Left lung (tissue), 4 donors: ENCODE measurements at regions not wholly inside any gene's neighbourhood (a gene's known extent, or its start where the extent isn't known, plus 50 kb on each side); places are given as distances from the start of the nearest gene placed in this dataset.

ENCODE experiments used
- ATAC-seq: fragments of 200-7000 bp; cut with Tn5 transposase; one replicate; pipeline ENCODE4 v1.9.1; 2020; ENCODE audit warnings: moderate library complexity
- DNase-seq, 4 donors: peaks; one replicate each; pipeline ENCODE4 v3.0.0-alpha.2; 2013 to 2020
- H3K27ac ChIP-seq, 2 donors: fragments of 200-600 bp; sonication (generic) in 1 of 2; one replicate each; pipeline versions ENCODE4 v1.5.0 to v1.8.0; 2020 to 2021
- H3K27me3 ChIP-seq, 2 donors: fragments of 200-600 bp; sonication (generic) in 1 of 2; one replicate each; pipeline versions ENCODE4 v1.5.0 to v1.8.0; 2020 to 2021
- H3K36me3 ChIP-seq, 2 donors: fragments of 200-600 bp; sonication (generic) in 1 of 2; one replicate each; pipeline versions ENCODE4 v1.5.0 to v1.8.0; 2020 to 2021
- H3K4me1 ChIP-seq, 2 donors: fragments of 200-600 bp; one replicate each; pipeline ENCODE4 v1.8.0; 2021
- H3K4me3 ChIP-seq, 2 donors: fragments of 200-600 bp; sonication (generic) in 1 of 2; one replicate each; pipeline versions ENCODE4 v1.5.0 to v1.8.0; 2020 to 2021; ENCODE audit warnings: mild to moderate bottlenecking in 1 of 2
- H3K9me3 ChIP-seq, 2 donors: fragments of 200-600 bp; sonication (generic) in 1 of 2; one replicate each; pipeline versions ENCODE4 v1.5.0 to v1.8.0; 2020 to 2021
- intact Hi-C, 2 donors: fragments of 100-400 bp; cut with DNase I; formaldehyde crosslinking; loops; one replicate each; pipeline versions ENCODE4 v1.11.2 to v1.14.2; 2022
- TF ChIP-seq, protein P1 (sequence below), 2 donors: fragments of 200-600 bp; sonication (generic) in 1 of 2; IDR thresholded peaks; one replicate each; pipeline versions ENCODE4 v1.5.0 to v1.8.0; 2021; ENCODE audit warnings: antibody characterized with exemption in 2 of 2
- donor health status: DM: no; HTN: yes; CAD: no.
- donor health status: DM: no; HTN: no; CAD: no.

DNA sequence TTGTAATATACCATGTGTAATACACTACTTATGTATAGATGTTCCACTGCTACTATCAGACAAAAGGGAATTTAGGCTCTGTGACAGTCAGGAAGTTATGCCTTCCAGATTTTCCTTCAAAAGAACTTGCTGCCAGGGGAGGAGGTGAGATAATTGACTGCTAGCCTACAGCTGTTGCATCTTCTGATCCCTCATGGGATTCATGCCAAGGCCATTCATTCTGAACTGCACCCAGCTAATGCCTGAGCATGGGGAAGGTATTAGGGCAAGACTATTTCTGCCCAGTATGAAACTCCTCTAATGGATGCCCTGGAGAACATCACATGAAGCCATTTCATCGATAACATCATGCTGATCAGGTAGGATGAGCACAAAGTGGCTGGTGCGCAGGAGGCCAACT lies 746.5 kb upstream of the ZNF608 start:
- Histone ChIP-seq H3K4me1 (no peaks in the 10 kb centered on the region), H3K36me3 (no peaks in the 10 kb centered on the region), H3K9me3 (peaks cover 0 to 9% of the 10 kb centered on the region in 2 donors), H3K4me3 (no peak overlapping the region), H3K27ac (no peak overlapping the region), H3K27me3 (no peaks in the 10 kb centered on the region)
- DNase-seq (no peak), ATAC-seq (no peak)
- intact Hi-C loops, result no loop called here
- TF ChIP-seq, protein P1, sequence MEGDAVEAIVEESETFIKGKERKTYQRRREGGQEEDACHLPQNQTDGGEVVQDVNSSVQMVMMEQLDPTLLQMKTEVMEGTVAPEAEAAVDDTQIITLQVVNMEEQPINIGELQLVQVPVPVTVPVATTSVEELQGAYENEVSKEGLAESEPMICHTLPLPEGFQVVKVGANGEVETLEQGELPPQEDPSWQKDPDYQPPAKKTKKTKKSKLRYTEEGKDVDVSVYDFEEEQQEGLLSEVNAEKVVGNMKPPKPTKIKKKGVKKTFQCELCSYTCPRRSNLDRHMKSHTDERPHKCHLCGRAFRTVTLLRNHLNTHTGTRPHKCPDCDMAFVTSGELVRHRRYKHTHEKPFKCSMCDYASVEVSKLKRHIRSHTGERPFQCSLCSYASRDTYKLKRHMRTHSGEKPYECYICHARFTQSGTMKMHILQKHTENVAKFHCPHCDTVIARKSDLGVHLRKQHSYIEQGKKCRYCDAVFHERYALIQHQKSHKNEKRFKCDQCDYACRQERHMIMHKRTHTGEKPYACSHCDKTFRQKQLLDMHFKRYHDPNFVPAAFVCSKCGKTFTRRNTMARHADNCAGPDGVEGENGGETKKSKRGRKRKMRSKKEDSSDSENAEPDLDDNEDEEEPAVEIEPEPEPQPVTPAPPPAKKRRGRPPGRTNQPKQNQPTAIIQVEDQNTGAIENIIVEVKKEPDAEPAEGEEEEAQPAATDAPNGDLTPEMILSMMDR (IDR thresholded peaks at IDR 0.05), result no peak

DNA sequence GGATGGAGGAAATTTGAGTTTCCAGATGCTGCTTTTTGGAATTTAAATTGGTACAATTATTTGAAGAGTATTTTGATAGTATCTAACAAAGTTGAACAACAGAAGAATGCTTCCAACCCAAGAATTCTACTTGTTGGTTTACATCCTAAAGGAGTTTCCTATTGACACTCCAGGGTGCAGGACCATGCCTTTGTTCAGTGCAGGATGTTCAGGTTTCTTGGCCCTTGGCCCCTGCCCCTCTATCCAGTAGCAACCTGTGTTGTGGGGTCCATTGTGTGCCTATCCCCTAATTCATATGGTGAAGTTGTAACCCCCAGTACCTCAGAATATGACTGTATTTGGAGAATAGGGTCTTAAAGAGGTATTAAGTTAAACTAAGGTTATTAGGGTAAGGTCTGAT lies 750.0 kb upstream of the ZNF608 start:
- TF ChIP-seq, protein P1 (IDR thresholded peaks at IDR 0.05), result no peak
- intact Hi-C loops, result no loop called here
- no peak for ATAC-seq
- Histone ChIP-seq H3K27me3 (no peaks in the 10 kb centered on the region), H3K36me3 (no peaks in the 10 kb centered on the region), H3K27ac (no peak overlapping the region), H3K4me1 (no peaks in the 10 kb centered on the region), H3K9me3 (peaks cover 0 to 9% of the 10 kb centered on the region in 2 donors), H3K4me3 (no peak overlapping the region)
- DNase-seq, result no peak

DNA sequence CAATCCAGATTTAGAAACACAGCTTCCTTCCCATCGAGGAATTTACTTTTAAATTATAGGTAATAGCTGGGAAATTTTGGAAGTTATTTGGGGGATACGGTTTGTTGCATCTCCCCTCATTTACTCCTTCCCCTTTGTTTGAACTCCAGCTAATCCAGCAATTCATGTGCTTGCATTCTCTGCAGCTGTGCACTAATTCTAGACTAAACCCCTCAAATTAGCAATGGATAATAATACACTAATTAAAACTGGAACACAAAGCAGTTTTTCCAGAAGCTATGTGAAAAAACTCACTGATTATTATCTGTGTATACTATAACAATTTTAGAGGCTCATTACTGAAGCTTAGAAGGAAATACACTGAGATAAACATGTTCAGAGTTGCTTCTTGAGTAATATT lies 751.2 kb upstream of the ZNF608 start:
- H3K36me3 ChIP-seq, result no peaks in the 10 kb centered on the region
- H3K9me3 ChIP-seq, result peaks cover 0 to 9% of the 10 kb centered on the region in 2 donors
- no peaks in the 10 kb centered on the region for H3K27me3 ChIP-seq
- H3K4me3 ChIP-seq, result no peak overlapping the region
- DNase-seq, result no peak
- H3K27ac ChIP-seq, result no peak overlapping the region
- intact Hi-C loops, result no loop called here
- TF ChIP-seq, protein P1 (IDR thresholded peaks at IDR 0.05), result no peak
- no peak for ATAC-seq
- no peaks in the 10 kb centered on the region for H3K4me1 ChIP-seq

DNA sequence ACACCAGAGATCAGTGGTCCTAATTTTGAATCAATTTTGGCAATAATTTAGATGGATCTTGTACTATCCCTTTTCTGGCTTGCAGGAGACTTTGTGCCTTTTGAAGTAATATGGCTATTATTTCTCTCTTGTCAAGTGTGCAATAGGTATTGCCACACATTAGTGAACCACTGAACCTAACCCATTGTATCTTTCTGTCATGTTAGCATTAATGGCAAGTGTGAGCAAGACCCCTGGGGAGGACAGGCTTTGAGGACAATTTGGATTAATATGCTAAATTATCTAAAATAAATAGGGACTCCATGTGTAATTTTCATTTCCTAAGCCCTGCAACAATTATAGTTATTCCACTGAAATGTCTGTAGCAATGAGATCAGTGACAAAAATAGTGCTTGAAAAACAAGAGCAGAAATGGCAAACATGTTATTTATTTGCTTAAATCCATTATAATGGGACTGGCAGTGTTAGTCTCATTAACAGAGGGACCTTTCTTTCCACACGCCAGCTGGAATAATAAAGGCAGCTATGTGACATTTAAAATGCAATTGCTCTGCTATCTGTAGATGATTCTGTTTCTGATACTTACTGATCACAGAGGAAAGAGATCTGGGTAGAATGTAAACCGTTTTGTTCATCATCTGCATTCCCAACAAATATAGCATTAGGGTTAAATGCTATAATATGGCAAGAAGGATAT lies 753.3 kb upstream of the ZNF608 start:
- Histone ChIP-seq H3K4me3 (no peak overlapping the region), H3K4me1 (no peaks in the 10 kb centered on the region), H3K36me3 (no peaks in the 10 kb centered on the region), H3K9me3 (no peaks in the 10 kb centered on the region), H3K27me3 (no peaks in the 10 kb centered on the region), H3K27ac (no peak overlapping the region)
- ATAC-seq (no peak), DNase-seq (no peak)
- TF ChIP-seq, protein P1 (IDR thresholded peaks at IDR 0.05), result no peak
- intact Hi-C loops, result no loop called here

DNA sequence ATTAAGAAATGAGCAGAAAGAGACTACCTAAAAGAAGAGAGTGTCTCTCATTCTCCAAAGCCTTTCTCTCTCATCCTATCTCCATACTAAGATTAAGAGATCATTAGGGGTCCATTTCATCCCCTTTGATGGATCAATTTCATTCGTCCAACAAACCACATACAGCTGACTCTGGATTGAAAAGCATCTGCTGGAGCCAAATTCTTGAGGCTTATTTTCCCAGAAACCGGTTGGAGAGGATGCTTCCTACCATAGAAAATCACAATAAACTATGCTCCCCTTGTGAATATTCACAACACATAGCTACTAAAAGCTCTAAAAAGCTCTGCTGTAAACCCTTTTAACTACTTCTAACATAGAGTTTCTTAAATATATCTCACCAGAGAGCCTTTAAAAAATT lies 755.0 kb upstream of the ZNF608 start:
- no peaks in the 10 kb centered on the region for H3K9me3 ChIP-seq
- intact Hi-C loops, result no loop called here
- H3K4me3 ChIP-seq, result no peak overlapping the region
- H3K27me3 ChIP-seq, result no peaks in the 10 kb centered on the region
- ATAC-seq, result no peak
- DNase-seq, result no peak
- TF ChIP-seq, protein P1 (IDR thresholded peaks at IDR 0.05), result no peak
- H3K36me3 ChIP-seq, result no peaks in the 10 kb centered on the region
- H3K4me1 ChIP-seq, result no peaks in the 10 kb centered on the region
- no peak overlapping the region for H3K27ac ChIP-seq
